SK-N-SH (cell line): ENCODE measurements at regions not wholly inside any gene's neighbourhood (a gene's known extent, or its start where the extent isn't known, plus 50 kb on each side); places are given as distances from the start of the nearest gene placed in this dataset.

Source experiments
- CTCF ChIA-PET: fragments of 300-600, 350-600 bp; formaldehyde crosslinking; extraction: SDS; loops from one replicate; lab custom pipeline; 2021; lab: Yijun Ruan, JAX
- POLR2A ChIA-PET: fragments of 350-600 bp; sonication (Branson Sonifier 250); formaldehyde crosslinking; extraction: SDS; loops from one replicate; lab custom pipeline; 2020; ENCODE audit warnings: antibody characterized with exemption, inconsistent platforms; lab: Yijun Ruan, JAX
- DNase-seq: peaks from one replicate; pipeline ENCODE4 v3.0.0; 2012
- H2AFZ ChIP-seq: fragments of 200-600 bp; sonication (generic); 2 replicates; pipeline ENCODE4 v1.8.1; 2016; ENCODE audit warnings: antibody characterized with exemption, mild to moderate bottlenecking, low read depth
- H3F3A ChIP-seq: fragments of 200-600 bp; sonication (generic); replicated peaks from 2 replicates; pipeline ENCODE3; 2016; ENCODE audit warnings: antibody characterized with exemption, mild to moderate bottlenecking; ENCODE audit not compliant: insufficient read depth
- H3K27ac ChIP-seq, 2 experiments: fragments of 200-500 bp in 1 of 2; fragments of 200-600 bp in 1 of 2; sonication (Bioruptor generic) in 1 of 2; sonication (generic), shearing (Covaris generic) in 1 of 2; 2 replicates each; pipeline versions ENCODE4 v1.5.1 to v1.6.1; 2014 to 2016; ENCODE audit warnings: low read depth in 2 of 2, inconsistent platforms in 1 of 2, low read length in 1 of 2, mild to moderate bottlenecking in 1 of 2, mixed read lengths in 1 of 2
- H3K27me3 ChIP-seq: fragments of 200-600 bp; sonication (generic), shearing (Covaris generic); 2 replicates; pipeline ENCODE4 v1.6.1; 2016; ENCODE audit warnings: mixed run types; ENCODE audit not compliant: insufficient read depth
- H3K36me3 ChIP-seq, 2 experiments: fragments of 200-500 bp in 1 of 2; fragments of 200-600 bp in 1 of 2; sonication (Bioruptor generic) in 1 of 2; sonication (generic) in 1 of 2; replicated peaks in 1 of 2; 2 replicates each; pipeline versions ENCODE3 to v1.5.1; 2014 to 2016; ENCODE audit warnings: low read length in 1 of 2, mild to moderate bottlenecking in 1 of 2; ENCODE audit not compliant: insufficient read depth in 2 of 2, control insufficient read depth in 1 of 2
- H3K4me1 ChIP-seq, 2 experiments: fragments of 200-500 bp in 1 of 2; fragments of 200-600 bp in 1 of 2; sonication (Bioruptor generic) in 1 of 2; sonication (generic), shearing (Covaris generic) in 1 of 2; 2 replicates each; pipeline versions ENCODE4 v1.5.1 to v1.6.1; 2014 to 2016; ENCODE audit warnings: low read depth in 1 of 2, low read length in 1 of 2, mixed run types in 1 of 2; ENCODE audit not compliant: insufficient read depth in 2 of 2, control insufficient read depth in 1 of 2
- H3K4me2 ChIP-seq: fragments of 200-600 bp; sonication (generic), shearing (Covaris generic); 2 replicates; pipeline ENCODE4 v1.6.1; 2017; ENCODE audit warnings: mixed run types
- H3K4me3 ChIP-seq, 2 experiments: fragments of 200-500 bp in 1 of 2; fragments of 200-600 bp in 1 of 2; sonication (Bioruptor generic) in 1 of 2; sonication (generic), shearing (Covaris generic) in 1 of 2; 2 replicates each; pipeline versions ENCODE4 v1.5.1 to v1.8.1; 2014 to 2016; ENCODE audit warnings: low read depth in 2 of 2, inconsistent platforms in 1 of 2, low read length in 1 of 2, mild to moderate bottlenecking in 1 of 2, mixed read lengths in 1 of 2, moderate library complexity in 1 of 2
- H3K79me2 ChIP-seq: fragments of 200-600 bp; sonication (generic); 2 replicates; pipeline ENCODE4 v1.8.1; 2017; ENCODE audit warnings: mild to moderate bottlenecking; ENCODE audit not compliant: insufficient read depth
- H3K9ac ChIP-seq: fragments of 200-600 bp; sonication (generic); 2 replicates; pipeline ENCODE4 v1.6.1; 2017; ENCODE audit warnings: mixed run types
- H3K9me2 ChIP-seq: fragments of 200-600 bp; sonication (generic); 2 replicates; pipeline ENCODE4 v1.6.1; 2017; ENCODE audit warnings: mixed run types
- H3K9me3 ChIP-seq: fragments of 200-600 bp; sonication (generic); 2 replicates; pipeline ENCODE4 v1.6.1; 2017; ENCODE audit warnings: mixed run types, mild to moderate bottlenecking, moderate library complexity
- H4K20me1 ChIP-seq: fragments of 200-600 bp; sonication (generic); 2 replicates; pipeline ENCODE4 v1.6.1; 2017; ENCODE audit warnings: mild to moderate bottlenecking, mixed run types; ENCODE audit not compliant: insufficient read depth
- CHD2 ChIP-seq: fragments of 150-350 bp; IDR thresholded peaks from 2 replicates; pipeline ENCODE4 v1.6.1; 2018; ENCODE audit warnings: low read length; ENCODE audit not compliant: partially characterized antibody
- ELF1 ChIP-seq: IDR thresholded peaks from 2 replicates; pipeline ENCODE4 v1.4.0; 2012
- EZH2phosphoT487 ChIP-seq: fragments of 200-600 bp; sonication (generic); IDR thresholded peaks from 2 replicates; pipeline ENCODE4 v1.6.1; 2017; ENCODE audit warnings: low read depth, mixed run types, mild to moderate bottlenecking, antibody characterized with exemption, moderate library complexity, borderline replicate concordance
- FOSL2 ChIP-seq: IDR thresholded peaks from 2 replicates; pipeline ENCODE4 v1.4.0; 2012; ENCODE audit warnings: low read depth, mild to moderate bottlenecking, moderate library complexity, borderline replicate concordance
- MXI1 ChIP-seq: IDR thresholded peaks from 2 replicates; pipeline ENCODE4 v1.6.1; 2012; ENCODE audit warnings: mild to moderate bottlenecking, low read depth, low read length, improper control_type of control experiment
- NFIC ChIP-seq: IDR thresholded peaks from 2 replicates; pipeline ENCODE4 v1.4.0; 2012; ENCODE audit warnings: borderline replicate concordance
- NRF1 ChIP-seq: IDR thresholded peaks from 2 replicates; pipeline ENCODE4 v1.6.1; 2012; ENCODE audit warnings: low read depth, mild to moderate bottlenecking, low read length
- RFX5 ChIP-seq: IDR thresholded peaks from 2 replicates; pipeline ENCODE4 v1.6.1; 2012; ENCODE audit warnings: mild to moderate bottlenecking, improper control_type of control experiment, low read length
- SIN3A ChIP-seq: IDR thresholded peaks from 2 replicates; pipeline ENCODE4 v1.6.1; 2012; ENCODE audit warnings: low read depth, mild to moderate bottlenecking, low read length, moderate library complexity, borderline replicate concordance
- TAF1 ChIP-seq: IDR thresholded peaks from 2 replicates; pipeline ENCODE4 v1.6.1; 2012; ENCODE audit warnings: low read depth, mild to moderate bottlenecking, low read length, moderate library complexity, borderline replicate concordance
- ZBTB33 ChIP-seq: IDR thresholded peaks from 2 replicates; pipeline ENCODE4 v1.4.0; 2012; ENCODE audit warnings: low read depth, borderline replicate concordance
- WGBS: methylation state at CpG from one replicate; pipeline ENCODE4 v1.1.6; 2017; ENCODE audit warnings: low lambda C conversion rate; 5-methylcytosine and 5-hydroxymethylcytosine counted together
- TF ChIP-seq, protein P1 (sequence below): fragments of 150-350 bp; IDR thresholded peaks from 2 replicates; pipeline ENCODE4 v1.6.1; 2017; ENCODE audit warnings: antibody characterized with exemption, low read length, low read depth, borderline replicate concordance
- TF ChIP-seq, protein P2 (sequence below): IDR thresholded peaks from 2 replicates; pipeline ENCODE4 v1.4.0; 2012; ENCODE audit warnings: low read depth

- Histone ChIP-seq H3K4me2 (no peak overlapping the region), H3K4me3 (no peak overlapping the region), H3K4me1 (peaks cover 0 to 17% of the 10 kb centered on the region in 2 experiments; a peak in 1 of 4 replicates), H4K20me1 (no peaks in the 10 kb centered on the region), H3K9me3 (no peaks in the 10 kb centered on the region), H3K9me2 (no peaks in the 10 kb centered on the region), H3K9ac (no peak overlapping the region), H3K36me3 (no peaks in the 10 kb centered on the region), H3K27ac (no peak overlapping the region), H3K79me2 (no peaks in the 10 kb centered on the region), H3F3A (no peaks in the 10 kb centered on the region), H3K27me3 (no peaks in the 10 kb centered on the region), H2AFZ (no peak overlapping the region)
- POLR2A ChIA-PET, result no interaction called here
- CTCF ChIA-PET, result interaction anchor here (0.9 kb wide), 1 partner anchor 22 kb away, joined by 3 read pairs; no protein-coding TSS in a partner anchor
- no peak for DNase-seq
- TF ChIP-seq, protein P1, sequence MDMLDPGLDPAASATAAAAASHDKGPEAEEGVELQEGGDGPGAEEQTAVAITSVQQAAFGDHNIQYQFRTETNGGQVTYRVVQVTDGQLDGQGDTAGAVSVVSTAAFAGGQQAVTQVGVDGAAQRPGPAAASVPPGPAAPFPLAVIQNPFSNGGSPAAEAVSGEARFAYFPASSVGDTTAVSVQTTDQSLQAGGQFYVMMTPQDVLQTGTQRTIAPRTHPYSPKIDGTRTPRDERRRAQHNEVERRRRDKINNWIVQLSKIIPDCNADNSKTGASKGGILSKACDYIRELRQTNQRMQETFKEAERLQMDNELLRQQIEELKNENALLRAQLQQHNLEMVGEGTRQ, result no peak
- no peak for TF ChIP-seq TAF1
- TF ChIP-seq FOSL2, result no peak
- TF ChIP-seq NFIC, result no peak
- TF ChIP-seq EZH2phosphoT487, result no peak
- WGBS, result 81% methylated on average over 5 of the region's 5 CpGs
Observed at GRCh38 chr5:173741729-173742431, 125.4 kb upstream of the BOD1 start.

GRCh38 chr5:173742432-173742816 lies 126.0 kb upstream of the BOD1 start:
- Histone ChIP-seq H3K4me2 (no peak overlapping the region), H3K9me2 (no peaks in the 10 kb centered on the region), H2AFZ (no peak overlapping the region), H3F3A (no peaks in the 10 kb centered on the region), H4K20me1 (no peaks in the 10 kb centered on the region), H3K9me3 (no peaks in the 10 kb centered on the region), H3K4me1 (peaks cover 0 to 13% of the 10 kb centered on the region in 2 experiments; a peak in 1 of 4 replicates), H3K36me3 (no peaks in the 10 kb centered on the region), H3K9ac (no peak overlapping the region), H3K4me3 (no peak overlapping the region), H3K27me3 (no peaks in the 10 kb centered on the region), H3K79me2 (no peaks in the 10 kb centered on the region), H3K27ac (no peak overlapping the region)
- WGBS, result 76% methylated on average over 3 of the region's 3 CpGs
- ChIA-PET CTCF (no interaction called here), POLR2A (no interaction called here)
- DNase-seq, result no peak
- TF ChIP-seq EZH2phosphoT487 (no peak), CHD2 (no peak), NRF1 (no peak), RFX5 (no peak), SIN3A (no peak), ZBTB33 (no peak), ELF1 (no peak), MXI1 (no peak)
- TF ChIP-seq, protein P2, sequence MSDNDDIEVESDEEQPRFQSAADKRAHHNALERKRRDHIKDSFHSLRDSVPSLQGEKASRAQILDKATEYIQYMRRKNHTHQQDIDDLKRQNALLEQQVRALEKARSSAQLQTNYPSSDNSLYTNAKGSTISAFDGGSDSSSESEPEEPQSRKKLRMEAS, result no peak
